Activated T-cell treated with anti-CD3 and anti-CD28 coated beads for 4 hours (primary cell): ENCODE measurements at regions not wholly inside any gene's neighbourhood (a gene's known extent, or its start where the extent isn't known, plus 50 kb on each side); places are given as distances from the start of the nearest gene placed in this dataset.
"Not testable (repeated sequence)": the region's sequence is repeated elsewhere in the genome, so short reads cannot be mapped to it uniquely, and the experiment has no call there.

ENCODE experiments used
- DNase-seq: peaks from one replicate; pipeline ENCODE4 v3.0.0-alpha.2; 2020

- no peak for DNase-seq
Observed at GRCh38 chr2:145573608-145574007, 1053.7 kb upstream of the ZEB2 start.

DNA sequence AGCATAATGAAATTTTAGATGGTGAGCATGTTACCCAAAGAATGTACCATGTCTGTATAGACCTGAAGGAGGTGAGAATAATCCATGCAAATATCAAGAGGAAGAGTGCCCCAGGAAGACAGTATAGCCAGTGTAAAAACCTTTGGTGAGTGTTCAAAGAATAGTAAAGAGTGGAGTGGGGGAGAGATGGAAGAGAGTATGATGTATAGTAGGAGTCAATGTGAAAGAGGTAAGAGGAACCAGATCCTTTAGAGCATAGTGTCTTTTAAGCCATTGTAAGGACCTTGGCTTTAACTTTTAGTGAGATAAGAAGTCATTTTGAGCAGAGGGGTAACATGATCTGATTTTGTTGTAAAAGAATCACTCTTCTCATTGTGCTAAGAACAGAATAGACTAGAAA lies 1052.3 kb upstream of the ZEB2 start:
- no peak for DNase-seq

GRCh38 chr2:145569108-145569507 lies 1049.2 kb upstream of the ZEB2 start:
- no peak for DNase-seq

DNA sequence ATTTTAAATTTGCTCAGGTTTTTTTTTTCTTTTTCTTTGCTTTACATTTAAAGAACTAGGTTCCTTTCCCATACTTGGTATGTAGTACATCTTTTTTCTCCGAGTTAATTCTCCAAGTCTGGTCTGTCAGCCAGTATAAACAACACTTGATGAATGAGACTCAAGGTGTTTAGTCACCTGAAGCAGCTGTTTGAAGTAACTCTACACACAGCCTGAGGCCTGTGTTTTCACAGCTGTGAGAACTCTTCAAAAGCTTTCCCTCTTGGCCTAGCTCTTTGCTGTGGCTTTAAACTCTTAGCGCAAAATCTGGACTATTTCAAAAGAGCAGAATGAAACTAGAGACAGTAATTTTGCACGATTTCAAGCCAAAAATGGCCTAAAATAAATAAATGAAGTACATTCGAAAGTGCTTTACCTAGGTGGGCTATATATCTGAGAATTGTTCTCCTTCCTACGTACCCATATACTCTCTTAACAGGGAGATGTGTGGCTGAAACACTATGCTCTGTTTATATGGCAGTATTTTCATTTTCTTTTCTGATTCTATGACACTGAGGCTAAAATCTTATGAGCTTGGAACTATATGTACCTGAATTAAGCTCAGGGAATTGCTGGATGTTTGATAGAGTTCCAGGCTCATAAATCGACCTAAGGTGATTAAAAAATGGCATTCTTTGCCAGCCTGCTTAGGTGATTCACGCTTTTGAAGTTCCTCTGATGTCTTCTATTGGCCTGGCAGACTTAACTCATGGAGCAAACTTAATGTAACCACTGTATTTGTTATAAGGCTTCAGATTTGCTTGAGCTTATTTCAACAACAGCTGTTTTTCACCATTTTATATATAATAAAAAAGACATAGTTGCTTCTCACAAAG lies 1044.1 kb upstream of the ZEB2 start:
- no peak for DNase-seq

DNA sequence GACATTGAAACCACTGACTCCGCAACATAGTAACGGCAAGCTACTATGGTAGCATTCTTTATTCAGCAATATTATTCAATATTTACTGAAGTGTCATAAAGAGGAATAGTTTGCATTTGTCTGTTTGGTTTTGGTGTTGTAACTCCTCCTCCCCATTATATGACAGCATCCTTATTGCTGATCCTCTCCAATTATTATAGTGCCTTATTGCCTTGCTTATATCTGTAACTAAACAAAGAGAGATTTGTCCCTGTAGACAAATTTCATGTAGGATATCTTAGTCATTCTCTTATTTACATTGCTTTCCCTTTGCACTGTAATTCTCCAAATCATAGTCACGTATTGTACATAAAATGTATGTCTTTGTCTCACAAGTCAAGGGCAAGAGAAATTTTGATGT lies 1041.2 kb upstream of the ZEB2 start:
- DNase-seq = no peak

DNA sequence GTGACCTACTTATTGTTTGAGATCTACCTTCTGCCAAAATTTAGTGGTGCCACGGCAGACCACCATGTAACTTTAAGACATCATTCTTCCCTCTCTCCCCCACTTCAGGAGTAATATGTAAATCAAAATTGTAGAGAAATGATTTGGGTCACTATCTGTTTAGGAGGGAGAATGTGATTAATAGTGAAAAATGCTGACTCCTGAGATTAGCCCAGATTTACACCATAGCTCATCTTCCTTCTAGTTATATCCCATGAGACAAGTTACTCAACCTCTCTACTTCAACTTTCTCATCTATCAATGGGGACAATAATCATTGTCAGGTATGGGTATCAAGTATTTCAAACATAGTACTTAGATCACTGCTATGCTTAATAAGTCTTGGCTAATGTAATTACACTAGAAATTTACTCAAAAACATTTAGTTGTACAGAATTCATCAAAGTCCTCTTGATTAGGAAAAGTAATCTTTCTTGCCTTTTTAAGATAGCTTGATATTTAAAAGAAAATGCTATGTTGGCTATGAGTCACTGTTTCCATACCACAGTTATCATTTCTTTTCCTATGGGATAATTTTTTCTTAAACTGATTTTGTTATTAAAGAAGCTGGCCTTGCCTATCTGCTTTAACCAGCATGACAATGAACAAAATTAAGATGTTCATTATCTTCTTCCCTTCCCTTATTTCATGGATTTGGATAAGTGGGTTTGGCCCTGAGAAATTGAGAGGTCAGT lies 1038.9 kb upstream of the ZEB2 start:
- DNase-seq = no peak

GRCh38 chr2:145555360-145555759 lies 1035.4 kb upstream of the ZEB2 start:
- DNase-seq = no peak

GRCh38 chr2:145551686-145552085 lies 1031.8 kb upstream of the ZEB2 start:
- no peak for DNase-seq

DNA sequence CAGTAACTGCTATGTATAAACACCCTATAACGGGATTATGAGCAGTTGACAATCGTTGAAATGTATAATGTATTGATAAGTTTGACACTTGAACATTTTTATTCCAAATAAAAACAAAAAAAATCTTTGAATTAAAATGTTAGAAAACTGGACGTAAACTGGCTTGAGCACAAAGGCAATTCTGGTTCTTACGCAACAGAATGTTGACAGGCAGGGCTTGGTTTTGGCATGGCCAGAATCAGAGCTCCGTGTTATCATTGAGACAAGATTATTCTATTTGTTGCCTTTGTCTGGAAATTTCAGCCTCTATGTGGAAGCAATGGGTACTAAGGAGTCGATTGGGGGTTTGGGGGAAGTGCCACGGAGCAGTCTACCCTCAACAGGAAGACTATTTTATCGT lies 1028.6 kb upstream of the ZEB2 start:
- no peak for DNase-seq

DNA sequence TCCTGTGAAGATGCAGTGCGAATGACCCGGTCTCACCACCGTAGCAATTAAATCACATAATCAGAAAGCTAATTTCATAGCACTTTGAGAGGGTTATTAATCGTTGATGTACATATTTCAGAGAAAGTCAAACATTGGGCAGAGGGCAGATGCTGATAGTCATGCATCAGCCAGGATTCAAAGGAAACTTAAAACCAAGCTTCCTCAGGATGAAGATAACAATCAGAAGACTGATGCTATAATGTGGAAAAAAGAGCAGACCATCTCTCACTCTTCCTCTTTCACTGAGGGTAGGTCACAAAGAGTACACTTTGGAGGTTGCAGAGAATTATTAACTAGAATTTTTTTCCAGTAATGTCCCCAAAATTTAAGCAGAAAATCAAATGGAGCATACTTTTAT lies 1027.7 kb upstream of the ZEB2 start:
- no peak for DNase-seq

DNA sequence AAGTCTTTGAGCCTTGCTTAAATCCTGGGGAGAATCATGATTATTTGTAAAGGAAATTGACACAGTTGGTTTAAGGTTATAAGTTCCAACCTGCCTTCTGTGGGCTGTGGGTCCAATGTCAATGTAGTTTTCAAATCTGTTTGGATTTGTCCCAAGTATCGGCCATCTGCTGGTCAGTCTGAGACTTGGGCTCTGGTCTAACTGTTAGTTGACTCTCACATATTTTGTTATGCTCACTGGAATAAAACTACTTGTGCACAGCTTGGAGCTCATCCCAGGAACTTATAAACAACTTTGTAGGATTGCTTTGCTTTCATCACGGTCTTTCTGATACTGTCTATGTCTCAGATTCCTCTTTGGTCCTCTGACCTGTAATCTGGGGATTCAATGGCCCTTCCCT lies 1026.2 kb upstream of the ZEB2 start:
- no peak for DNase-seq

DNA sequence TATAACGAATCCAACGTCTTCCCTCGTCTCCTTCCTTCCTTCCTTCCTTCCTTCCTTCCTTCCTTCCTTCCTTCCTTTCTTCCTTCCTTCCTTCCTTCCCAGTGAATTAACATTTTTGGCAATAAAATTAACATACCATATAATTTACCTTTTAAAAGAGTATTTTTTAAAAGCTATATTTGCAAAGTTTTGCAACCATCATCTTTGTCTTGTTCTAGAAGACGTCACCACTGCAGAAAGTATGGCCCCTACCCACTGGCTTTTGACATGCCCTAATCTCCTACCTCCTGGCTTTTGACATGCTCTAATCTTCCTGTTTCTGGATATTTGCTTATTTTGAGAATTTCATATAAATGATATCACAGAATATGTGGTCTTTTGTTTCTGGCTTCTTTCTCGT lies 1023.9 kb upstream of the ZEB2 start:
- DNase-seq = no peak

DNA sequence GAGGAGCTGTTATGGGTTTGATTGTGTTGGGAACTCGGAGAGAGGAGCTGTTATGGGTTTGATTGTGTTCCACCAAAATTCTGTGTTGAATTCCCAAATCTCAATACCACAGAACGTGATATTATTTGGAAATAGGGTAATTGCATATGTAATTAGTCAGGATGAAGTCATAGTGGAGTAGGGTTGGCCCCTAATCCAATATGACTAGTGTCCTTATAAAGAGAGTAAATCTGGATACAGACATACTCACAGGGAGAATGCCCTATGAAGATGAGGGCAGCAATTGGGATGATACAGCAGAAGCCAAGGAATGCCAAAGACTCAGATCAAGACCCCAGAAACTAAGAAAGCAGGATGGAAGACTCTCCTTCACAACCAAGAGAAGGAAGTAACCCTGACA lies 1023.2 kb upstream of the ZEB2 start:
- DNase-seq = no peak

GRCh38 chr2:145541028-145541427 lies 1021.1 kb upstream of the ZEB2 start:
- no peak for DNase-seq

GRCh38 chr2:145538661-145539350 lies 1018.9 kb upstream of the ZEB2 start:
- DNase-seq = no peak

- no peak for DNase-seq
Observed at GRCh38 chr2:145530653-145531052, 1010.7 kb upstream of the ZEB2 start.

DNA sequence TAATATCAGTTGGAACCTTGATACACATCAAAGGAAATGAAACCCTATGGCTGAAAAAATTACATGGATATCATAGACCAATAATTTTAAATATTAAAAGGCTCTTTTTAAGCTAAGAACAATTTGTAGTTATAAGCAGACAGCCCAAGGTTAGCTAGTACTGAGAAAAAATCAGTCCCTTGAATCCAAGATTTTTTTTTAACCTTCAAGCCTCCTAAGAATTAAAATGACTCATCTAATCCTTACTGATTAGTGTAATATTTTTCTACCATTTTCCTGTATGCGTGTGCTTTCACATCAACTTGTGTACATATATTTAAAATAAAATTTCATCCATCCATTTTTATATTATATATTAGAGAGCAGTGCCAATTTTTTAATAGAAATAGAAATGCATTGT lies 1004.9 kb upstream of the ZEB2 start:
- DNase-seq = no peak

DNA sequence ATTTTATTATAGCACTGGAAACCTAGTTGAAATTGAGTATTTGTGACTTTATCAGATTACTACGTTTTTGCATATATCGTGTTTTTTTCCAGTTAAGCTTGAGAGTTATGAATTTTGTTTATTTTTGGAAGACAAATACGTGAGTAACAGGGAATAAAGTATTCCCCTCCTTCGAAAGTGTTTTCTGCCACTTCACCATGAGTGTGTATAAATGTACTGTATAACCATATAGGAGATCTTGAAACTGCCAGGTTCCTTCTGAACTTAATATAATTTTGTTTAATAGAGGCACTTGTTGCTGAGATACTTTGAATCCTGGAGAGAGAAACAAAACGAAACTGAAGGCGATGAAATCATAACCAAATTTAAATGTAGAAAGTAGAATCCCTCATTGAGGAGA lies 1004.4 kb upstream of the ZEB2 start:
- no peak for DNase-seq

GRCh38 chr2:145519254-145519653 lies 999.3 kb upstream of the ZEB2 start:
- DNase-seq = not testable (repeated sequence)

- no peak for DNase-seq
Observed at GRCh38 chr2:145511946-145512345, 992.0 kb upstream of the ZEB2 start.

DNA sequence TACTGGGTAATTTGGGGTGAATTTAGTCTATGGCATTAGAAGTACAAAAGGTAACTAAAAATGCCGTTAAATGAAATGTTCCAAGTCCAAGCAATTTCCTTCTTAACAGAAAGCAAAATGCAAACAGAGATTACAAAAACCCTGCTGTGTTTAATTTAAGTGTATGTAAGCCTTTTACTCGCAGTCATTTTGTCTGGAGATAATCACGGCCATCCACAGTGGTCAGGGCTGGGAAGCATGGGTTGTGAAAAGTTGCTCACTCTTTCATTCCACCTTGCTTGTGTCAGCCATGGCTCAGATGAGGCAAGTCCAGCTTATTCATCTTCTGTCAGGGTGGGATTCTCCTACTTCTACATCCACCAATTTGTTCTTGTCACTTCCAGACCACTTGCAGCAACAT lies 983.6 kb upstream of the ZEB2 start:
- no peak for DNase-seq

GRCh38 chr2:145501920-145502319 lies 982.0 kb upstream of the ZEB2 start:
- no peak for DNase-seq

DNA sequence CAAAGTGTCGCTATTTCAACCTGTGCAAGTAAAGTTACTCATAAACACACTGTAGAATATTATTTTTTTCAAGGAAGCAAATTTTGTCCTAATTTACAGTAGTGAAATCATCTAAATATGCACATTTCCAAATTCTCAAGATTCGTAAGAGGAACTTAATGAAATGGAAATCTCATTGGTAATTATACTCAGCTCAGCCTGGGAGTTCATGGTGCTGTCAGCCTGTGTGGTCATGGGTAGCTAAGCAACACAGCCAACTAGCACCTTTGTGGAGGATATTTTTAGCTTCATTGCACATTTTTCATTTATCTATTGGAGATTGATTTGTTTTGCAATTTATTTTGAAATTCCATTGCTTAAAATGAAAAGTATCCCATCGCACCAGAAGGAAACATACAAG lies 975.7 kb upstream of the ZEB2 start:
- DNase-seq = no peak

GRCh38 chr2:145494441-145494840 lies 974.5 kb upstream of the ZEB2 start:
- DNase-seq = no peak
